Type B pancreatic cell (in vitro differentiated cells): ENCODE measurements at regions not wholly inside any gene's neighbourhood (a gene's known extent, or its start where the extent isn't known, plus 50 kb on each side); places are given as distances from the start of the nearest gene placed in this dataset.
"Not testable (repeated sequence)": the region's sequence is repeated elsewhere in the genome, so short reads cannot be mapped to it uniquely, and the experiment has no call there.

Experiments
- DNase-seq: peaks from one replicate; pipeline ENCODE4 v3.0.0; 2021; ENCODE audit warnings: mixed read lengths; ENCODE audit not compliant: unreplicated experiment; ENCODE audit errors: extremely low spot score
- H3K27ac Mint-ChIP-seq: 2 replicates; pipeline ENCODE4 v1.8.0; 2021; ENCODE audit warnings: mild to moderate bottlenecking, mixed read lengths
- H3K27me3 Mint-ChIP-seq: 2 replicates; pipeline ENCODE4 v1.8.0; 2021; ENCODE audit warnings: mixed read lengths
- H3K36me3 Mint-ChIP-seq: 2 replicates; pipeline ENCODE4 v1.8.0; 2021; ENCODE audit warnings: mixed read lengths
- H3K4me1 Mint-ChIP-seq: one replicate; pipeline ENCODE4 v1.8.0; 2021; ENCODE audit warnings: mixed read lengths; ENCODE audit not compliant: unreplicated experiment
- H3K4me3 Mint-ChIP-seq: 2 replicates; pipeline ENCODE4 v1.8.0; 2021; ENCODE audit warnings: mild to moderate bottlenecking, mixed read lengths
- H3K9me3 Mint-ChIP-seq: 2 replicates; pipeline ENCODE4 v1.8.0; 2021; ENCODE audit warnings: mixed read lengths
- TF ChIP-seq, protein P1 (sequence below): fragments of 200-600 bp; sonication (generic); conservative IDR thresholded peaks from 2 replicates; pipeline ENCODE4 v1.5.0; 2021; ENCODE audit warnings: antibody characterized with exemption, mild to moderate bottlenecking

DNA sequence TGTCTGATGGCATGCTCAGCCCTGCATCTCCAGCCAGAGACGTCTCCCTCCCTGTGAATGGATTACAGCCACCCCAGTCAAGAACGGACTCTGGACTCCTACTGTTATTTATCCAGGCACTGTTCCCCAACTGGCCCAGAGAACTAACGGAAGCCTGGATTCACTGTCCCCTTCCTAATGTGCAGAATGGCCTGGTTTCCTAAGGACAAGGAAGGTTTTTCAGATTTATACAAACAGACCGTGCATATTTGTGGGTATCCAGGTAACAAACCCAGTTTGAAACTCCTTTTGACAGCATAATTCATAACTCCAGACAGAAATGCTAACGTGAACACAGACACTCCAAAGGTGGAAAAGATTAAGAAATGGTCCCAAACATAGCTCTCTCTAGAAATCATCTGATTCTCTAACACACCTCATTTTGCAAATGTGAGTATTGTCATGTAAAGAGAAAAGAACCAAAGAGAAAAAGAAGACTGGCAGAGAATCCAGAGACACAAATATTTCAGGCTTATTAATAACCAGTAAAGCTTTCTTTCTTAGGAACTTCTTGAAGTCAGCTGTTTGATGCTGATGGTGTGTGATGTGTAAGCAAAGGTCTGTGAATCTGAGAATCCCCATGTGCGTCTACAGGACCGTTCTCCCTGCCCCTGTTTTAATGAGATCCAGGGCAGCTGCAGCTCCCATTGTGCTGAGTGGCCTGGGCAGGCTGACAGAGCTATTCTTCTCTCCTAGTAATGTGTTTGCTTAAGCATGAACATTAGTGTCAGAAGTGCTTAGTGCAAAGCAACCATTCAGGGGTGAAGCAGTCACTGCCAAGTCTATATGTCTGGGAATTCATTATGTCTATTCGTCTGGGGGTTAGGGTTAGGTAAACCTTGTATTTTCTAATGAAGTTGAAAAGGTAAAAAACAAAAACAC lies 86.8 kb upstream of the HIF1A start:
- Mint-ChIP-seq H3K27ac (peak overlapping the region; percentile 19), H3K27me3 (no peaks in the 10 kb centered on the region), H3K4me1 (peaks cover 39% of the 10 kb centered on the region), H3K9me3 (no peaks in the 10 kb centered on the region), H3K36me3 (no peaks in the 10 kb centered on the region), H3K4me3 (peak overlapping the region; percentile 34)
- no peak for DNase-seq
- TF ChIP-seq, protein P1, sequence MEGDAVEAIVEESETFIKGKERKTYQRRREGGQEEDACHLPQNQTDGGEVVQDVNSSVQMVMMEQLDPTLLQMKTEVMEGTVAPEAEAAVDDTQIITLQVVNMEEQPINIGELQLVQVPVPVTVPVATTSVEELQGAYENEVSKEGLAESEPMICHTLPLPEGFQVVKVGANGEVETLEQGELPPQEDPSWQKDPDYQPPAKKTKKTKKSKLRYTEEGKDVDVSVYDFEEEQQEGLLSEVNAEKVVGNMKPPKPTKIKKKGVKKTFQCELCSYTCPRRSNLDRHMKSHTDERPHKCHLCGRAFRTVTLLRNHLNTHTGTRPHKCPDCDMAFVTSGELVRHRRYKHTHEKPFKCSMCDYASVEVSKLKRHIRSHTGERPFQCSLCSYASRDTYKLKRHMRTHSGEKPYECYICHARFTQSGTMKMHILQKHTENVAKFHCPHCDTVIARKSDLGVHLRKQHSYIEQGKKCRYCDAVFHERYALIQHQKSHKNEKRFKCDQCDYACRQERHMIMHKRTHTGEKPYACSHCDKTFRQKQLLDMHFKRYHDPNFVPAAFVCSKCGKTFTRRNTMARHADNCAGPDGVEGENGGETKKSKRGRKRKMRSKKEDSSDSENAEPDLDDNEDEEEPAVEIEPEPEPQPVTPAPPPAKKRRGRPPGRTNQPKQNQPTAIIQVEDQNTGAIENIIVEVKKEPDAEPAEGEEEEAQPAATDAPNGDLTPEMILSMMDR: no peak

- TF ChIP-seq, protein P1: no peak
- Mint-ChIP-seq H3K4me3 (no peak overlapping the region), H3K36me3 (no peaks in the 10 kb centered on the region), H3K9me3 (no peaks in the 10 kb centered on the region), H3K27me3 (no peaks in the 10 kb centered on the region), H3K27ac (peak overlapping the region; percentile 0), H3K4me1 (peaks cover 39% of the 10 kb centered on the region)
- DNase-seq: no peak
These were observed 86.0 kb upstream of the HIF1A start for GRCh38 chr14:61609191-61609843.

GRCh38 chr14:61609884-61610283 lies 85.4 kb upstream of the HIF1A start:
- no peak for DNase-seq
- no peak overlapping the region for H3K4me3 Mint-ChIP-seq
- peaks cover 38% of the 10 kb centered on the region for H3K4me1 Mint-ChIP-seq
- H3K36me3 Mint-ChIP-seq: no peaks in the 10 kb centered on the region
- H3K27ac Mint-ChIP-seq: no peak overlapping the region
- H3K27me3 Mint-ChIP-seq: no peaks in the 10 kb centered on the region
- no peaks in the 10 kb centered on the region for H3K9me3 Mint-ChIP-seq
- TF ChIP-seq, protein P1: no peak

- no peaks in the 10 kb centered on the region for H3K36me3 Mint-ChIP-seq
- TF ChIP-seq, protein P1: no peak
- H3K9me3 Mint-ChIP-seq: no peaks in the 10 kb centered on the region
- peaks cover 40% of the 10 kb centered on the region for H3K4me1 Mint-ChIP-seq
- H3K4me3 Mint-ChIP-seq: no peak overlapping the region
- DNase-seq: no peak
- H3K27ac Mint-ChIP-seq: no peak overlapping the region
- H3K27me3 Mint-ChIP-seq: no peaks in the 10 kb centered on the region
These were observed 84.4 kb upstream of the HIF1A start for GRCh38 chr14:61610900-61611299.

GRCh38 chr14:61611880-61612630 lies 83.3 kb upstream of the HIF1A start:
- Mint-ChIP-seq H3K4me3 (no peak overlapping the region), H3K4me1 (peaks cover 46% of the 10 kb centered on the region), H3K27me3 (no peaks in the 10 kb centered on the region), H3K27ac (no peak overlapping the region), H3K9me3 (no peaks in the 10 kb centered on the region), H3K36me3 (no peaks in the 10 kb centered on the region)
- no peak for DNase-seq
- TF ChIP-seq, protein P1: no peak

DNA sequence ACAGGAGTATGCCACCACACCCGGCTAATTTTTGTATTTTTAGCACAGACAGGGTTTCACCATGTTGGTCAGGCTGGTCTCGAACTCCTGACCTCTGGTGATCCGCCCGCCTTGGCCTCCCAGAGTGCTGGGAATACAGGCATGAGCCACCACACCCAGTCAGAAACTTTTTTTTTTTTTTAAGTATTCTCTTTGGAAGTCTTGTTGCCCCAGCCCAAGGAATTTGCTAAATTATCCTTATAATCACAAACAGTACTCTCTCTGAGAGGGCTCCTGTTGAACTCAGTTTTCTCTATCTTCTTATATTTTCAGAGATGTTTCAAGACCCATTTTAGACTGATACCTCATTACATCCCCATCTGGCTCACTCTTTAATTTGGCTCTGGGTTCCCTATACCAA lies 82.3 kb upstream of the HIF1A start:
- DNase-seq, H3K27ac Mint-ChIP-seq, H3K9me3 Mint-ChIP-seq, H3K36me3 Mint-ChIP-seq, H3K27me3 Mint-ChIP-seq, H3K4me3 Mint-ChIP-seq: not testable (repeated sequence)
- H3K4me1 Mint-ChIP-seq: peaks cover 39% of the 10 kb centered on the region
